WTC11 (cell line): ENCODE measurements at regions not wholly inside any gene's neighbourhood (a gene's known extent, or its start where the extent isn't known, plus 50 kb on each side); places are given as distances from the start of the nearest gene placed in this dataset.

Source experiments
- ATF2 ChIP-seq: sonication (generic); formaldehyde crosslinking; IDR thresholded peaks from 2 replicates; pipeline ENCODE4 v1.8.1; 2022; ENCODE audit warnings: low read depth, missing genetic modification reagents, borderline replicate concordance
- KAT7 ChIP-seq: sonication (generic); formaldehyde crosslinking; IDR thresholded peaks from 2 replicates; pipeline ENCODE4 v1.8.1; 2023; ENCODE audit warnings: missing genetic modification reagents, mild to moderate bottlenecking, borderline replicate concordance
- ZNF281 ChIP-seq: sonication (generic); formaldehyde crosslinking; IDR thresholded peaks from 2 replicates; pipeline ENCODE4 v1.8.0; 2023; ENCODE audit warnings: mild to moderate bottlenecking, missing genetic modification reagents
- TF ChIP-seq, protein P1 (sequence below): fragments of 200-600 bp; IDR thresholded peaks from 2 replicates; pipeline ENCODE4 v1.8.0; 2022; ENCODE audit warnings: antibody characterized with exemption

- TF ChIP-seq ZNF281 (CRISPR knock-in tag) = no peak
- TF ChIP-seq KAT7 (CRISPR knock-in tag) = no peak
- TF ChIP-seq, protein P1, sequence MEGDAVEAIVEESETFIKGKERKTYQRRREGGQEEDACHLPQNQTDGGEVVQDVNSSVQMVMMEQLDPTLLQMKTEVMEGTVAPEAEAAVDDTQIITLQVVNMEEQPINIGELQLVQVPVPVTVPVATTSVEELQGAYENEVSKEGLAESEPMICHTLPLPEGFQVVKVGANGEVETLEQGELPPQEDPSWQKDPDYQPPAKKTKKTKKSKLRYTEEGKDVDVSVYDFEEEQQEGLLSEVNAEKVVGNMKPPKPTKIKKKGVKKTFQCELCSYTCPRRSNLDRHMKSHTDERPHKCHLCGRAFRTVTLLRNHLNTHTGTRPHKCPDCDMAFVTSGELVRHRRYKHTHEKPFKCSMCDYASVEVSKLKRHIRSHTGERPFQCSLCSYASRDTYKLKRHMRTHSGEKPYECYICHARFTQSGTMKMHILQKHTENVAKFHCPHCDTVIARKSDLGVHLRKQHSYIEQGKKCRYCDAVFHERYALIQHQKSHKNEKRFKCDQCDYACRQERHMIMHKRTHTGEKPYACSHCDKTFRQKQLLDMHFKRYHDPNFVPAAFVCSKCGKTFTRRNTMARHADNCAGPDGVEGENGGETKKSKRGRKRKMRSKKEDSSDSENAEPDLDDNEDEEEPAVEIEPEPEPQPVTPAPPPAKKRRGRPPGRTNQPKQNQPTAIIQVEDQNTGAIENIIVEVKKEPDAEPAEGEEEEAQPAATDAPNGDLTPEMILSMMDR = 0 out of 2 replicates have a peak, but pooled peaks have one; percentile 19
- no peak for TF ChIP-seq ATF2 (CRISPR knock-in tag)
Measured at GRCh38 chrX:15146515-15146914, 123.4 kb downstream of the ASB9 start.
